OCI-LY1 (cell line): ENCODE measurements at regions not wholly inside any gene's neighbourhood (a gene's known extent, or its start where the extent isn't known, plus 50 kb on each side); places are given as distances from the start of the nearest gene placed in this dataset.

ENCODE experiments used
- CTCF ChIP-seq: fragments of 200-600 bp; sonication (generic), shearing (Covaris generic); IDR thresholded peaks from 2 replicates; pipeline ENCODE4 v1.5.1; 2017; ENCODE audit warnings: mild to moderate bottlenecking, antibody characterized with exemption, low read length, moderate library complexity, mixed read lengths
- EZH2 ChIP-seq: fragments of 200-600 bp; sonication (generic), shearing (Covaris generic); IDR thresholded peaks from 2 replicates; pipeline ENCODE4 v1.8.0; 2017; ENCODE audit warnings: borderline replicate concordance, mixed run types, mild to moderate bottlenecking, antibody characterized with exemption, low read length, moderate library complexity, mixed read lengths

- TF ChIP-seq CTCF (no peak), EZH2 (no peak)
Measured at GRCh38 chrX:1029494-1029893, 183.0 kb downstream of the CRLF2 start.
